MM.1S (cell line): ENCODE measurements at regions not wholly inside any gene's neighbourhood (a gene's known extent, or its start where the extent isn't known, plus 50 kb on each side); places are given as distances from the start of the nearest gene placed in this dataset.
"Not testable (repeated sequence)": the region's sequence is repeated elsewhere in the genome, so short reads cannot be mapped to it uniquely, and the experiment has no call there.

Source experiments
- CTCF ChIP-seq: fragments of 300-600 bp; sonication (generic); IDR thresholded peaks from 2 replicates; pipeline ENCODE4 v1.5.1; 2016; ENCODE audit warnings: antibody characterized with exemption, low read length, mixed read lengths
- EZH2phosphoT487 ChIP-seq: fragments of 300-600 bp; sonication (generic); IDR thresholded peaks from 2 replicates; pipeline ENCODE4 v1.6.1; 2018; ENCODE audit warnings: antibody characterized with exemption, low read length

- not testable (repeated sequence) for TF ChIP-seq CTCF, EZH2phosphoT487
Observed at GRCh38 chr5:85587806-85588205, 1029.9 kb upstream of the COX7C start.
